OCI-LY3 (cell line): ENCODE measurements at regions not wholly inside any gene's neighbourhood (a gene's known extent, or its start where the extent isn't known, plus 50 kb on each side); places are given as distances from the start of the nearest gene placed in this dataset.

Experiments
- EZH2phosphoT487 ChIP-seq: fragments of 200-600 bp; shearing (Covaris generic); IDR thresholded peaks from 2 replicates; pipeline ENCODE4 v1.6.1; 2018; ENCODE audit warnings: antibody characterized with exemption, mixed run types, low read depth
- TF ChIP-seq, protein P1 (sequence below): fragments of 200-600, 300-600 bp; sonication (generic); IDR thresholded peaks from 2 replicates; pipeline ENCODE4 v1.5.1; 2014; ENCODE audit warnings: antibody characterized with exemption, low read length, low read depth

DNA sequence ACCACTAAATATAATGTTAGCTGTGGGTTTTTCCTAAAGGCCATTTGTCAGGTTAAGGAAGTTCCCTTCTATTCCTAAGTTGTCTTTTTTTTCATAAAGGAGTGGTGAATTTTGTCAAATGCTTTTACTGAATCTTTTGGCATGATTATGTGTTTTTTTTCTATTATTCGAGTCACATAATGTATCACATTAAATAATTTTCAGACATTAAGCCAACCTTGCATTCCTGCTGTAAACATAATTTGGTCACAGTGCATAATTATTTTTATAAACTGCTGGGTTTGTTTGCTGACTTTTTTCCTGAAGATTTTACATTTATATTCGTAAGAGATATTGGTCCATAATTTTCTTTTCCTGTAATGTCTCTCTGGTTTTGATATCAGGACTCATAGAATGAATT is 101.8 kb upstream of the SPRED1 start:
- TF ChIP-seq, protein P1, sequence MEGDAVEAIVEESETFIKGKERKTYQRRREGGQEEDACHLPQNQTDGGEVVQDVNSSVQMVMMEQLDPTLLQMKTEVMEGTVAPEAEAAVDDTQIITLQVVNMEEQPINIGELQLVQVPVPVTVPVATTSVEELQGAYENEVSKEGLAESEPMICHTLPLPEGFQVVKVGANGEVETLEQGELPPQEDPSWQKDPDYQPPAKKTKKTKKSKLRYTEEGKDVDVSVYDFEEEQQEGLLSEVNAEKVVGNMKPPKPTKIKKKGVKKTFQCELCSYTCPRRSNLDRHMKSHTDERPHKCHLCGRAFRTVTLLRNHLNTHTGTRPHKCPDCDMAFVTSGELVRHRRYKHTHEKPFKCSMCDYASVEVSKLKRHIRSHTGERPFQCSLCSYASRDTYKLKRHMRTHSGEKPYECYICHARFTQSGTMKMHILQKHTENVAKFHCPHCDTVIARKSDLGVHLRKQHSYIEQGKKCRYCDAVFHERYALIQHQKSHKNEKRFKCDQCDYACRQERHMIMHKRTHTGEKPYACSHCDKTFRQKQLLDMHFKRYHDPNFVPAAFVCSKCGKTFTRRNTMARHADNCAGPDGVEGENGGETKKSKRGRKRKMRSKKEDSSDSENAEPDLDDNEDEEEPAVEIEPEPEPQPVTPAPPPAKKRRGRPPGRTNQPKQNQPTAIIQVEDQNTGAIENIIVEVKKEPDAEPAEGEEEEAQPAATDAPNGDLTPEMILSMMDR, result no peak
- TF ChIP-seq EZH2phosphoT487, result no peak
